HG02973 (cell line): ENCODE measurements at regions not wholly inside any gene's neighbourhood (a gene's known extent, or its start where the extent isn't known, plus 50 kb on each side); places are given as distances from the start of the nearest gene placed in this dataset.

Experiments used
- ATAC-seq: cut with Tn5 transposase; IDR thresholded peaks from one replicate; pipeline ENCODE4 v1.9.1; 2021; ENCODE audit warnings: moderate library complexity; ENCODE audit not compliant: unreplicated experiment

DNA sequence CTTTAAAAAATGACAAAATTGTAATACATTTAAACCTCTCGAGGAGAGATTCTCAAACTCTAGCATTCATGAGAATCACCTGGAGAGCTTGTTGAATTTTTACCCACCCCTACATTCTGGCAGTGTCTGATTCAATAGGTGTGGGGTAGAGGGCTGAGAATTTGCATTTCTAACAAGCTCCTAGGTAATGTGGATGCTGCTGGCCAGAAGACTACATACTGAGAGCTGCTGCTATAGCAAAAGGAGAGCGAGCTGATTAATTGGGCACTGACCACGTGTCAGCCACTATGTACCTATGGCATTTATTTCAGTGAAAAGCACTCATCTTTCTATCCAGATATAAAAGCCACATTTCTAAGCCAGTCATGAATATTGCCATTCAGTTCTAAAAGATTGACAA is 169.0 kb upstream of the NRSN1 start:
- no peak for ATAC-seq

GRCh38 chr6:23964865-23965264 is 161.2 kb upstream of the NRSN1 start:
- ATAC-seq, result no peak

DNA sequence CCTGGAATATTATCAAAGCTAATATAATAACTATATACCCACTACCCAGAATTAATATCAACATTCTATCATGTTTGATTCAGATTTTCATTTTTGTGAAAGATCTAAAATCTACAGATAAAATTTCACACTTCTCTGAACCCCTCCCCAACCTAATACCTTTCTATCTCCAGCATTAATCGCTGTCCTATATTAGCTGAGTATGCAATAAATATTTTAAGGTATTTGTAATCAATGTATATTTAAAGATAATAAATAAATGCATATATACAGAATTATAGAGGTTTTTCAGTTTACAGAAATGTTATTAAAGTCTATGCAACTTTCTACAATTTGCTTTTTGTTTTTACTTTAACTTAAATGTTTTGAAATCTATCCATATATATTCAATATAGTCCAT is 156.7 kb upstream of the NRSN1 start:
- ATAC-seq, result no peak

- no peak for ATAC-seq
Observed at GRCh38 chr6:23977706-23978105, 148.3 kb upstream of the NRSN1 start.

GRCh38 chr6:23980965-23981364 is 145.1 kb upstream of the NRSN1 start:
- ATAC-seq, result no peak

GRCh38 chr6:23981923-23982322 is 144.1 kb upstream of the NRSN1 start:
- ATAC-seq, result no peak

DNA sequence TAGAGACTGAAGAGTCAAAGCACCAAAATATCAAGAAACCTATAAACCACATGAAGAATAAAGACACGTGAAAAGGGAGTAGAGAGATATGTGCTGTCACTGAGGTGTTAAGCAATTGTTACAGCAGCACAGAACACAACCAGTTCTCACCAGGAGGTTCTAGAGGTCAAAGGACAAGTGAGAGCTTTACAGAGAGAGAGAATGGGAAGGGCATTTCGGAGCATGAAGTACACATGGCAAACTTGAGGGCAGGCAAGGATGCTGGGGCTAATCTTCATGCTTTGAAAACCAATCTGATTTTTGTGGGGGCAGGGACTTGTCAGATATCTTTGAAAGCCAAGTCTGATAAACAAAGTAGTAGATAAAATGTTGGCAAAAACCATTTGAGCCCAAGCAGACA is 142.3 kb upstream of the NRSN1 start:
- ATAC-seq, result no peak

- no peak for ATAC-seq
Observed at GRCh38 chr6:23985015-23985414, 141.0 kb upstream of the NRSN1 start.

- ATAC-seq, result no peak
Observed at GRCh38 chr6:23989885-23990533, 136.0 kb upstream of the NRSN1 start.

- ATAC-seq, result no peak
Observed at GRCh38 chr6:23994013-23994412, 132.0 kb upstream of the NRSN1 start.

- ATAC-seq, result no peak
Observed at GRCh38 chr6:24004062-24004461, 122.0 kb upstream of the NRSN1 start.

DNA sequence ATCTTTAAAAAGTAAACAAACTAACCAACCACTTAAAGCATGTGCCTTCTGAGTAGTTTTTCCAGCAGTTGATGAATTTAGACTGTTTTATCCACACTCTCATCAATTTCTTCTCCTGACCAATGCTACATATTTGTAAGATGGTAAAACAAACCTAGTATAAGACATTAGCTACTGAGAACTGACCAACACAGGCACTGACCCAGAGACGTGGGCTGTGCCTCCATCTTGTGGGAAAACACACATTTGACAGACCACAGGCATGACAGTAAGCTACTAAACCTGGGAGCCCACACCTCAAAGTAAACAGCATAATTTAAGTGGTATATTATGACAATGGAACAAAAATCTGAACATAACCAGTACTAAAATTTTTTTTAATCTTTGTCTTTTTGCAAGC is 121.4 kb upstream of the NRSN1 start:
- no peak for ATAC-seq

- ATAC-seq, result no peak
Observed at GRCh38 chr6:24006254-24006653, 119.8 kb upstream of the NRSN1 start.

DNA sequence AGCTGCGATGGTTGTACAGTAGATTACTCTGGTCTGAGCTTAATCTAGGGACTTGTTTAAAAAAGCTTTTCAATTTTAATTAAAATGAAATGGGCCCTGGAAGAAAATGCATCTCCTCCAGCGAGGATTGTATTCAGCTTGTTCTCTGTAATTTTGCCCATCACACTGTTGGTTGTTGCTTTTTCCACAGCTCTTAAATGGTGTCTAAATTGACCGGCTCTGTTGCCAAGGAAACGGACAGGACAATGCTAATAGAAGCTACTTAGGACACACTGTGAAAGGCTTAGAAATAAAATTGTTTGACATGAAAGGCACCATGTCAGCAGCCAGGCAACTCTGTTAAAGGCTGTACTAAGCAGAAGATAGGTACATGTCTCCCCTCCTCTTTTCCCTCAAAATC is 116.7 kb upstream of the NRSN1 start:
- no peak for ATAC-seq

DNA sequence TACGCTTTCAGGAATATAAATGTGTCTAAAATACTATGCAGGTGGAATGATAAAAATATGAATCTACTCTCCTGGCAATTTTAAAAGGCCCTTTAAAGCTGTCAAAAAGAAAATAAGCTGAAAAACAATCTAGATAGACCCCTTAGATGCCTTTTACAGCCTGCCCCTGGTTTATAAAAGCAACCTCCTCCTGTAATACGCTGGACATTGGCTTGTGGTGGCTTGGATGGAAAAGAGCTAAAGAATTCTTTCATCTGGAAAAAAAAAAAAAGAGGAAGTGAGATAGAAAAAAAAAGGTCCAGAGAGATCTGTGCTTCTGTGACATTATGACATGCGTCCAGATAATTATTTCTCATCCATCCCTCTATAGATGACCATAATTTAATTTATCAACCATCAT is 115.9 kb upstream of the NRSN1 start:
- no peak for ATAC-seq

DNA sequence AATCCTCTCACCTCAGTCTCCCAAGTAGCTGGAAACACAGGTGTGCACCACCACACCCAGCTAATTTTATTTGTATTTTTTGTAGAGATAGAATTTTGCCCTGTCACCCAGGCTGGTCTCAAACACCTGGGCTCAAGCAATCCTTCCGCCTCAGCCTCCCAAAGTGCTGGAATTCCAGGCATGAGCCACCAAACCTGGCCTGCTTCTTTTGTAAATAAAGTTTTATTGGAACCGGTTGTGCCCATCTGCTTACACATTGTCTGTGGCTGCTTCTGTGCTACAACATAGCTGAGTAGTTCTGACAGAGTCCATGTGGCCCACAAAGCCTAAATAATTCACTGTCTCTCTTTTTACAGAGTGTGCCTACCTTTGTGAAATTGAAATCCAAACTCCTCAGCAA is 109.7 kb upstream of the NRSN1 start:
- ATAC-seq, result no peak

DNA sequence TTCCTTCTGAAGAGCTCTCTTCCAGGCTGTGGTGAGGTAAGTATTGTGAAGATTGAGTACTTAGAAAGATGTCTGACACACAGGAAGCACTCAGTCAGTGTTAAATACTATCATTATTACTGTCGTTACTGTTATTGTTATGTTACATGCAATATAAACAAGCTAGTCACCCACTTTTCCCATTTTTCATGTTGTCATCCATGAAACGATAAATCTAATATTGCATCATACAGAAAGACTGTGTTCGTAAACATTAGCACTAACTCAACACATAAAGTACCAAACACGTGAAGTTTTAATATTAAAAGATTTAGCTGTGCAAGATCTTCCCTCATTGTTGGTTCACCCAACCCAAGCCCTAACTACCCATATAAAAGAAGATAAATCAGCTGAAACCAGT is 109.2 kb upstream of the NRSN1 start:
- no peak for ATAC-seq

GRCh38 chr6:24019393-24019792 is 106.6 kb upstream of the NRSN1 start:
- no peak for ATAC-seq

DNA sequence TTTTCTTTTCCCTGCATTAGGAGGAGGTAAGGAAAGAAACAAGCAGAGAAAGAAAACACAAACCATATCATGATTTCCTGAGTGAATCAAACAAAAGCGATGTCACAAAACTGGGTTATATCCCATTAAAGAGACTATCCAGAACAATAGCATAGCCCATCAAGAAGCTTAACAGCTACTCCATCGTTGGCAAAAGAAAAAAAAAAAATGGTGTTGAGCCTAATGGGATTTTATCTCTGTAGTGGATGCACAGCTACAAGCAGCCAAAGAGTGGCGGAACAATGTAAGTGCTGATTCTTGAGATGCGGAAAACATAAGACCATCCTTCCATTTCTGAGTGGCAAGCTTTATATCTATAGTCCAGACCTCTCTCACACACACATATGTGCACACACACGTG is 106.2 kb upstream of the NRSN1 start:
- no peak for ATAC-seq

DNA sequence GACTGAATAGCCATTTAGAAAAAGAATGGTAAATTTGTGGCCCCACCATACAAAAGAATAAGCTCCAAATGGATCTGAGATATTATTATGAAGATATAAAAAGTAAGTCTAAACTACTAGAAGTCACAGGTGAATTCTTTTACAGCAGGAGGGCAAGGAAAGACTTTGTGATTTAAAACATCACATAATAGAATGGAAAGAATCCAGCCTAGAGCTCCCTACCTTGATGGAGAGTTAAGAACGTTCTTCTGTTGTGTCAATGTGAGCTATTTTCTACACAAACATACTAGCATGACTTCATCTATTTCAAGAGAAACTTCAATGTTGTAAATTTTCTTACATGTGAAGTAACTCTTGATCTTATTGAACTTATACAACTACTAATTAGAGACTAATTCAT is 100.0 kb upstream of the NRSN1 start:
- no peak for ATAC-seq

DNA sequence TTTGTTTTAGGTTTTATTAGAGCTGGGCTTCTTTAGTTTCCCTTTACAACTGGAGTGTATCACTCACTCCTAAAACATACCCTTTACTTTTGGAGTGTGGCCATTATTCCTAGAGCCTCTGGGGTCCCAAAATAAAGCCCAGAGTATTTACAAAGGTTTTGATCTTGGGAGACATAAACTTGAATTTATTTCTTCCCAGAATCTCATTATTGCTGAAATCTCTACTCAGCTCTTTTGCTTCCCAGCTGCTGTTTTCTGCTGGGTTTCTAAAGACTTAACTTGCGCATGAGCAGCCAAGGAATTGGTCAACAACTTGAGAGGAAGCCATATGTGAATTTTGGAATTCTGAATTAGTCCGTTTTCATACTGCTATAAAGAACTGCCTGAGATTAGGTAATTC is 94.5 kb upstream of the NRSN1 start:
- ATAC-seq, result no peak

DNA sequence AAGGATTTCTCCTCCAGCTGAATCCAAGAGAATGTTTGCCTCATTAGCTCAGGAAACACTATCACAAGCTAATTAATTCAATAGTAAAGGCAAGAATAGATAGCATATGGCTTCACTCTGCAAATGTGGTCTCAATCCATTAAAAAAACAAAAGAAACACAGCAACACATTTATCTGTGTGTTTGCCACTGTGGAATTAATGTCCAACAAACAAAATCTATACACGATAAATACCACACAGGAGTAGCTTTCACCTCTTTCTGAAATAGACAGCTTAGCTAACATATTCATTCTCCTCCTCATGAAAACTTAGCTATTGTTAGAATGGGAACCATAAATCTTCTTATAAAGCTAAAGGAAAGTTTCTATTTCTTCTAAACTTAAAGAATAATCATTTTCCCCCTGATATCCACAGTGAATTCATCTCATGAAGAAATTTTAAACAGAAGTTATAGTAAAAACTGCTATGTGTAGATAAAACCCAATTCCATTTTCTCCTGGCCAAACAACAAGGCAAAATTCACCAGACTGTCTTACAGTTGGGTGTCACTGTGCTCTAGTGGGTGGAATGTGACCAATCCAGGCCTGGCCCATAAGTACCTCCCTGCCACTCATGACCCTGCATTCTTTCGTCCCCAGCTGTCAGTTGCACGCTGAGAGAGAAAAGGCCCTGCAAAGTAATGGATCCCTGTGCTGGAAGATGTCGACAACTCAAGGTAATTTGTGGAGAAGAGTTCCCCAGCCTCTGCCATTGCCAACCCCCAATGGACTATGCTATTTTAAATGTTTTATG is 92.9 kb upstream of the NRSN1 start:
- no peak for ATAC-seq

- ATAC-seq, result no peak
Observed at GRCh38 chr6:24043848-24044247, 82.2 kb upstream of the NRSN1 start.
